ENCODE measurements at regions not wholly inside any gene's neighbourhood (a gene's known extent, or its start where the extent isn't known, plus 50 kb on each side); places are given as distances from the start of the nearest gene placed in this dataset.

DNA sequence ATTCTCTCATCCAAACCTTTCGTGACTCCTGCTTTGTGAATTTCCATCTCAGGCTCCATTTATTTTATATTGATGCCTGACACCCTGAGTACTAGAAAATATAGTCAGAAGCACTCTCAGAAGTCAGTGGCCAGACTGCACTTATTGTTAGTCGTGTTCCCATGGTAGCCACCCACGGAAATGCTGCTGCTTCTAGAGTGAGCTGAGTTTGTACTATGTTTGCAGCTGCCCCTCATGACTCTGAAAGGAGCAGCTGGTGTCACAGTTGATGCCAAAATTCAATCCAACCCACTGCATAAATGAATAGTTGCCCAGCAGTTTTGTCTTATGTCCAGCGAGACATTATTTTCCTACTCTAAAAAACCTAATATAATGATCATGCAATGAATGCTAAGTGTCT lies 265.2 kb upstream of the SPHKAP start:
- TF ChIP-seq, protein P1, sequence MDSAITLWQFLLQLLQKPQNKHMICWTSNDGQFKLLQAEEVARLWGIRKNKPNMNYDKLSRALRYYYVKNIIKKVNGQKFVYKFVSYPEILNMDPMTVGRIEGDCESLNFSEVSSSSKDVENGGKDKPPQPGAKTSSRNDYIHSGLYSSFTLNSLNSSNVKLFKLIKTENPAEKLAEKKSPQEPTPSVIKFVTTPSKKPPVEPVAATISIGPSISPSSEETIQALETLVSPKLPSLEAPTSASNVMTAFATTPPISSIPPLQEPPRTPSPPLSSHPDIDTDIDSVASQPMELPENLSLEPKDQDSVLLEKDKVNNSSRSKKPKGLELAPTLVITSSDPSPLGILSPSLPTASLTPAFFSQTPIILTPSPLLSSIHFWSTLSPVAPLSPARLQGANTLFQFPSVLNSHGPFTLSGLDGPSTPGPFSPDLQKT (CRISPR knock-in tag; IDR thresholded peaks at IDR 0.05; ENCODE audit: borderline replicate concordance) = no peak
- TF ChIP-seq ZNF891 (CRISPR knock-in tag; IDR thresholded peaks at IDR 0.05) (no peak), ZNF296 (CRISPR knock-in tag; conservative IDR thresholded peaks at IDR 0.05) (no peak), ZNF317 (CRISPR knock-in tag; IDR thresholded peaks at IDR 0.05) (no peak), ZNF773 (CRISPR knock-in tag; IDR thresholded peaks at IDR 0.05; ENCODE audit: borderline replicate concordance) (no peak), ARHGAP35 (CRISPR knock-in tag; IDR thresholded peaks at IDR 0.05; ENCODE audit: borderline replicate concordance) (no peak), ARNT (IDR thresholded peaks at IDR 0.05) (no peak), TCF12 (IDR thresholded peaks at IDR 0.05) (no peak), TCF12 (CRISPR knock-in tag; IDR thresholded peaks at IDR 0.05) (no peak), SP2 (CRISPR knock-in tag; IDR thresholded peaks at IDR 0.05) (no peak)
- TF ChIP-seq, protein P2, sequence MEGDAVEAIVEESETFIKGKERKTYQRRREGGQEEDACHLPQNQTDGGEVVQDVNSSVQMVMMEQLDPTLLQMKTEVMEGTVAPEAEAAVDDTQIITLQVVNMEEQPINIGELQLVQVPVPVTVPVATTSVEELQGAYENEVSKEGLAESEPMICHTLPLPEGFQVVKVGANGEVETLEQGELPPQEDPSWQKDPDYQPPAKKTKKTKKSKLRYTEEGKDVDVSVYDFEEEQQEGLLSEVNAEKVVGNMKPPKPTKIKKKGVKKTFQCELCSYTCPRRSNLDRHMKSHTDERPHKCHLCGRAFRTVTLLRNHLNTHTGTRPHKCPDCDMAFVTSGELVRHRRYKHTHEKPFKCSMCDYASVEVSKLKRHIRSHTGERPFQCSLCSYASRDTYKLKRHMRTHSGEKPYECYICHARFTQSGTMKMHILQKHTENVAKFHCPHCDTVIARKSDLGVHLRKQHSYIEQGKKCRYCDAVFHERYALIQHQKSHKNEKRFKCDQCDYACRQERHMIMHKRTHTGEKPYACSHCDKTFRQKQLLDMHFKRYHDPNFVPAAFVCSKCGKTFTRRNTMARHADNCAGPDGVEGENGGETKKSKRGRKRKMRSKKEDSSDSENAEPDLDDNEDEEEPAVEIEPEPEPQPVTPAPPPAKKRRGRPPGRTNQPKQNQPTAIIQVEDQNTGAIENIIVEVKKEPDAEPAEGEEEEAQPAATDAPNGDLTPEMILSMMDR (CRISPR knock-in tag; IDR thresholded peaks at IDR 0.05) = no peak
- TF ChIP-seq, protein P3, sequence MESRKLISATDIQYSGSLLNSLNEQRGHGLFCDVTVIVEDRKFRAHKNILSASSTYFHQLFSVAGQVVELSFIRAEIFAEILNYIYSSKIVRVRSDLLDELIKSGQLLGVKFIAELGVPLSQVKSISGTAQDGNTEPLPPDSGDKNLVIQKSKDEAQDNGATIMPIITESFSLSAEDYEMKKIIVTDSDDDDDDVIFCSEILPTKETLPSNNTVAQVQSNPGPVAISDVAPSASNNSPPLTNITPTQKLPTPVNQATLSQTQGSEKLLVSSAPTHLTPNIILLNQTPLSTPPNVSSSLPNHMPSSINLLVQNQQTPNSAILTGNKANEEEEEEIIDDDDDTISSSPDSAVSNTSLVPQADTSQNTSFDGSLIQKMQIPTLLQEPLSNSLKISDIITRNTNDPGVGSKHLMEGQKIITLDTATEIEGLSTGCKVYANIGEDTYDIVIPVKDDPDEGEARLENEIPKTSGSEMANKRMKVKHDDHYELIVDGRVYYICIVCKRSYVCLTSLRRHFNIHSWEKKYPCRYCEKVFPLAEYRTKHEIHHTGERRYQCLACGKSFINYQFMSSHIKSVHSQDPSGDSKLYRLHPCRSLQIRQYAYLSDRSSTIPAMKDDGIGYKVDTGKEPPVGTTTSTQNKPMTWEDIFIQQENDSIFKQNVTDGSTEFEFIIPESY (CRISPR knock-in tag; IDR thresholded peaks at IDR 0.05) = no peak
- TF ChIP-seq, protein P4, sequence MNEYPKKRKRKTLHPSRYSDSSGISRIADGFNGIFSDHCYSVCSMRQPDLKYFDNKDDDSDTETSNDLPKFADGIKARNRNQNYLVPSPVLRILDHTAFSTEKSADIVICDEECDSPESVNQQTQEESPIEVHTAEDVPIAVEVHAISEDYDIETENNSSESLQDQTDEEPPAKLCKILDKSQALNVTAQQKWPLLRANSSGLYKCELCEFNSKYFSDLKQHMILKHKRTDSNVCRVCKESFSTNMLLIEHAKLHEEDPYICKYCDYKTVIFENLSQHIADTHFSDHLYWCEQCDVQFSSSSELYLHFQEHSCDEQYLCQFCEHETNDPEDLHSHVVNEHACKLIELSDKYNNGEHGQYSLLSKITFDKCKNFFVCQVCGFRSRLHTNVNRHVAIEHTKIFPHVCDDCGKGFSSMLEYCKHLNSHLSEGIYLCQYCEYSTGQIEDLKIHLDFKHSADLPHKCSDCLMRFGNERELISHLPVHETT (CRISPR knock-in tag; conservative IDR thresholded peaks at IDR 0.05) = no peak

All from HepG2 (cell line).